ENCODE measurements at regions not wholly inside any gene's neighbourhood (a gene's known extent, or its start where the extent isn't known, plus 50 kb on each side); places are given as distances from the start of the nearest gene placed in this dataset.

- TF ChIP-seq CTCF (conservative IDR thresholded peaks at IDR 0.05; ENCODE audit: low read length): no peak
- no peak for TF ChIP-seq EZH2phosphoT487 (IDR thresholded peaks at IDR 0.05; ENCODE audit: borderline replicate concordance)
These were observed 599.3 kb upstream of the KLF4 start for GRCh38 chr9:108088916-108089315.

Data from Loucy (cell line).